Middle frontal gyrus (tissue), 1 donor: ENCODE measurements at regions not wholly inside any gene's neighbourhood (a gene's known extent, or its start where the extent isn't known, plus 50 kb on each side); places are given as distances from the start of the nearest gene placed in this dataset.

ENCODE experiments used
- DNase-seq: peaks from one replicate; pipeline ENCODE4 v3.0.0-alpha.2; 2015; ENCODE audit warnings: low spot score; ENCODE audit errors: extremely low spot score

- DNase-seq = no peak
Measured at GRCh38 chr5:3027185-3027865, 275.8 kb upstream of the IRX2 start.

- no peak for DNase-seq
Measured at GRCh38 chr5:3026651-3027050, 275.2 kb upstream of the IRX2 start.

GRCh38 chr5:3026099-3026498 is 274.6 kb upstream of the IRX2 start:
- DNase-seq = no peak

- DNase-seq = no peak
Measured at GRCh38 chr5:3025392-3025791, 273.9 kb upstream of the IRX2 start.

GRCh38 chr5:3024976-3025375 is 273.5 kb upstream of the IRX2 start:
- no peak for DNase-seq

- DNase-seq = no peak
Measured at GRCh38 chr5:3024554-3024953, 273.1 kb upstream of the IRX2 start.

GRCh38 chr5:3024126-3024525 is 272.6 kb upstream of the IRX2 start:
- DNase-seq = no peak

- DNase-seq = no peak
Measured at GRCh38 chr5:3023656-3024055, 272.2 kb upstream of the IRX2 start.

GRCh38 chr5:3022665-3023064 is 271.2 kb upstream of the IRX2 start:
- DNase-seq = no peak

- DNase-seq = no peak
Measured at GRCh38 chr5:3020426-3020825, 268.9 kb upstream of the IRX2 start.

GRCh38 chr5:3019045-3019444 is 267.6 kb upstream of the IRX2 start:
- no peak for DNase-seq

GRCh38 chr5:3011764-3012017 is 260.2 kb upstream of the IRX2 start:
- DNase-seq = no peak

- DNase-seq = no peak
Measured at GRCh38 chr5:3010953-3011763, 259.7 kb upstream of the IRX2 start.

GRCh38 chr5:3010301-3010952 is 258.9 kb upstream of the IRX2 start:
- DNase-seq = no peak

GRCh38 chr5:3009605-3010004 is 258.1 kb upstream of the IRX2 start:
- no peak for DNase-seq

- DNase-seq = no peak
Measured at GRCh38 chr5:3007577-3007976, 256.1 kb upstream of the IRX2 start.

- no peak for DNase-seq
Measured at GRCh38 chr5:3006961-3007551, 255.6 kb upstream of the IRX2 start.

- DNase-seq = no peak
Measured at GRCh38 chr5:3006526-3006925, 255.0 kb upstream of the IRX2 start.

- no peak for DNase-seq
Measured at GRCh38 chr5:3004361-3005080, 253.0 kb upstream of the IRX2 start.

- DNase-seq = no peak
Measured at GRCh38 chr5:3002230-3002629, 250.8 kb upstream of the IRX2 start.

- no peak for DNase-seq
Measured at GRCh38 chr5:3000631-3001030, 249.2 kb upstream of the IRX2 start.

GRCh38 chr5:2999926-3000325 is 248.4 kb upstream of the IRX2 start:
- no peak for DNase-seq
